Hematopoietic multipotent progenitor cell treated with erythropoietin and hydrocortisone succinate and interleukin-3 and kit ligand, for 17 days (in vitro differentiated cells): ENCODE measurements at regions not wholly inside any gene's neighbourhood (a gene's known extent, or its start where the extent isn't known, plus 50 kb on each side); places are given as distances from the start of the nearest gene placed in this dataset.
"Not testable (repeated sequence)": the region's sequence is repeated elsewhere in the genome, so short reads cannot be mapped to it uniquely, and the experiment has no call there.

Experiments
- DNase-seq: peaks from one replicate; pipeline ENCODE4 v3.0.0-alpha.2; 2015; ENCODE audit warnings: low spot score

- no peak for DNase-seq
These were observed 234.3 kb downstream of the VRK1 start for GRCh38 chr14:97031530-97031929.

DNA sequence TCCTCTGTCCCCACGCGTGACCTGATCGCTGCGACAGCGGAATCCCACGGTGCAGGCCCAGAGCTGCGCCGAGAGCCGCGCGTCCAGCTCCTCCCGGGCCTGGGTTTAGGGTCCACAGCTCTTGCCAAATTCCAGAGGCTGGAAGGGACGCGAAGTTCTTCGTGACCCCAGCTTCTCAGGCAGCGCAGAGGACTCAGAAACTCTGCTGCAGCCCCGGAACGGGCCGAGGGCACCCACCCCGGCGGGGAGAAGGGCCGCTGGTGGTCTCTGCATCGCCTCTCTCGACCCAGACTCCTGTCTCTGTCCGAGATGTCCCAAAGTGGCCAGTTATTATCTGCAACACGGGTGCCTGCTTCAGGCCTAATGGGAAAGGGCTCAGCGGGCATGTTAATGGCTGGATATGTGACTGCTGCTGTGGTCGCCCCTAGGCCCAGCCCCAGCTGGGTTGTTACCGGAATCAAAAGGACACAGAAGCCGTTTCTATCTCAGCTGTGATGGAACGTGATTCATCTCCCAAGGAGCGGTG lies 236.4 kb downstream of the VRK1 start:
- no peak for DNase-seq

GRCh38 chr14:97036086-97036852 lies 239.1 kb downstream of the VRK1 start:
- DNase-seq, result no peak

DNA sequence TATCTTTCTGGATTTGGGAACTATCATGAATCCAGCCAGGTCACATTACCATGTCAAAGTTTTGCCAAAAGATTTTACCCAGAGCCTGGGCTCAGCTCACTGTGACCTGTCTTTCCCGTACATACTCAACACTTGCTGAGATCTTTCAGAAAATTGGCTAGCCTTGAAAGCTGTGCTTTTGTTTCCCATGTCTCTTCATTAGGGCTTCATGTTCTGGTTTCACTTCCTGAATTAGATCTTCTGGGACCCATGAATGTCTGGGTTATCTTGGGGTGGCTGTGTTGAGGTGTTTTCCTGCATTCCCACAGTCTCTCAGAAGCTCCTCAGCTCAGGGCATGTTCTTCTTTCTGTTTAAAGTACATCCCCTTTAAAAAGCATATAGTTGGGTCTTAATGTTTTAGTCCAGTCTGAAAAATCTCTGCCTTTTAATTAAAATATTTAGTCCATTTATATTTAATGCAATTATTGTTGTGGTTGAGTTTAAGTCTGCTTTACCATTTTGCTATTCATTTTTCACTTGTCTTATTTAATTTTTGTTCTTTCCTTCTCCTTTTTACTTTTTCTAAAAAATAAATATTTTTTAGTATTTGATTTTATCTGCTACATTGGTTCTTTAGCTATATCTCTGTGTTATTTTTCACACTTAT lies 242.7 kb downstream of the VRK1 start:
- DNase-seq, result no peak

GRCh38 chr14:97046967-97047366 lies 249.8 kb downstream of the VRK1 start:
- no peak for DNase-seq

DNA sequence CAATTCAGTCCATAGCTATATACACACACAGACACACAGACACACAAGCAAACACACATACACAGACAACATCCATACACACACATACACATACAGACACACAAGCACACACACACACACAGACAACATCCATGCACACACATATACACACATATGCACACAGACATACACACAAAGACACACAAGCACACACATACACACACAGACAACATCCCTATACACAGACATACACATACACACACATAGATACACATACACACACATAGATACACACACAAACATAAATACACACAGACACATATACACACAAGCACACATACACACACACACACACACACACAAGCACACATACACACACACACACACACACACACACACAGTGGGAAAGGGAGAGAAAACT lies 254.8 kb downstream of the VRK1 start:
- no peak for DNase-seq

- no peak for DNase-seq
These were observed 256.8 kb downstream of the VRK1 start for GRCh38 chr14:97053941-97054340.

DNA sequence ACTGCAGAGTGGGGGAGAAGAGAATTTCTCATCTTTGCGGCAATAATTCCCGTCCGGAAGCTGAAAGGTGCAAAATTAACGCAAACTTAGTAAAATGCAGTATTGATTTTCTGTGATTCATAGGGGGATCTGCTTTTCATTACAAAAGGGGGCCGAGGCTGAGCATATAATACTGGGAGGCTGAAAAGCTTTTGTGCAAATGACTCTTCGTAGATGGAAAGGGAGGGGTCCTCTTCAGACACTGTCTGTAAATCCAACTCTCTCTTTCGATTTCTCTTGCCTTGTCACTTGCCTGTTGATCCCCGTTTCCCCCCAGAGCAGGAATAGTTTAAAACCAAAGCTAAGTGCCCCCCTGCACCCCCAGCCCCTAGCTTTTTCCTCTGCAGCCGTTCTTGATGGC lies 258.2 kb downstream of the VRK1 start:
- no peak for DNase-seq

DNA sequence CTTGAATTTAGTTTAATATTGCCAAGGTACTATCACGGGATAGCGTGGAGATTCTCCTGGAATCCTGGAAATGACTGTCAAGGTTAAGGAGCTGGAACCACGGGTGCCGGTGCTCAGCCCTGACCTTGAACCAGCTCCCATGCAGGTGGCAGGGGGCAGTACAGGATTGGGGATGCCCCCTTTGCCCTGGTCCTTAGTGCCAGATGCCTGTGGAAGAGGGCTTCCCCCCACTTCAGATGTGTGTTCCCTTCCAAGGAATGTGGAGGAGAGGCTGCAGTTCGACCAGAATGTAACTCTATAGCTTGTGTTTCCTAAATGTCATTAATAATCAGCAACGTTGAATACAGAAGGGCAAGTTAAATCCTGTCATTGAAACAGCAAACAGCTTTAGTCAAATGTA lies 258.9 kb downstream of the VRK1 start:
- DNase-seq, result no peak

DNA sequence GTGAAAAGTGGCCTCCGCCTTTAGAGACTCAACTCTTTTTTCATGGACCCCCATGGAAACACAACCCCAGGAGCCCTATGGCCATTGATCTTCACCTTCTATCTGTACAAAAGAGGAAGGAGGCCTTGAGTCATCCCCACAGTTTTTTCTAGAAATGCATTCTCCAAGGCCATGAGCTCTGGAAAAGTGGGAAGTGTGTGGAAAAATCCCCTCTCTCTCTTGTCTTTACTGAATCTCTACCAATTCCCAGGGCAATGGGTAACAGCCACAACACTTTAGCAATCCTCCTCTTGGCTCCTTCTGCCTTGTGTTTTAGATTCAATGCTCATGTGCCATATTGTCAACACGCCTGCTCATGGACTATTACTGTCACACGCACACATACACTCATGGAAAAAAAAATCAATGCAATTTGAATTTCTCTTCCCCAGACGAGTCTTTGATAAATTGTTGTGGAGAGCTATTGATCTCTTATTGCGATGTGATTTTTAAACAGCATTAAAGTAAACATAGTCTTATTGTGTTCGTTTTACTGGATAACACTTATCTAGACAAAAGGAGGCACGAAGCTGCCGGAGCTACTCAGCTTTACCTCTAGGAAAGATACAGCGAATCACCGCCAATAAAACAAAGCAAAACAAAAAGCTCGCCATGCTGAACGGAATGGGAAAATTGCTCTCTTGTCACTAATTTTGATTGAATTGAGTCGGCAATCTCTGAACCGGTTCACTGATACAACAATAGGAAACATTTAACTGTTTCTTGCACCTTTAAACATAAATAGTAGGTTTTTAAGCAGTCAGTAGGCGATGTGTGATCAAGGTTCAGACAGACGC lies 260.3 kb downstream of the VRK1 start:
- no peak for DNase-seq

- DNase-seq, result no peak
These were observed 260.9 kb downstream of the VRK1 start for GRCh38 chr14:97058074-97058467.

DNA sequence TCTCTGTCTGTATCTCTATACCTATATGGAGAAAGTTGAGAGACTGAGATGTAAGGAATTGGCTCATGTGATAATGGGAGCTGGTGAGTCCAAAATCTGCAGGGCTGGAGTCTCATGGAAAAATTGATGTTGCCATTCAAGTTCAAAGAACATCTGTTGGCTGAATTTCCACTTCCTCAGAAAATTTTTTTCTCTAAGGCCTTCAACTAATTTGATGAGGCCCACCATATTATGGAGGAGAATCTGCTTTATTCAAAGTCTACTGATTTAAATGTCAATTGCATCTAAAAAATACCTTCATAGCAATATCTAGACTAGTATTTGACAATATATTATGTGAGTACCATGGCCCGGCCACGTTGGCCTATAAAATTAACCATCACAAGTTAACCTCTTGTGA lies 261.4 kb downstream of the VRK1 start:
- DNase-seq, result no peak

DNA sequence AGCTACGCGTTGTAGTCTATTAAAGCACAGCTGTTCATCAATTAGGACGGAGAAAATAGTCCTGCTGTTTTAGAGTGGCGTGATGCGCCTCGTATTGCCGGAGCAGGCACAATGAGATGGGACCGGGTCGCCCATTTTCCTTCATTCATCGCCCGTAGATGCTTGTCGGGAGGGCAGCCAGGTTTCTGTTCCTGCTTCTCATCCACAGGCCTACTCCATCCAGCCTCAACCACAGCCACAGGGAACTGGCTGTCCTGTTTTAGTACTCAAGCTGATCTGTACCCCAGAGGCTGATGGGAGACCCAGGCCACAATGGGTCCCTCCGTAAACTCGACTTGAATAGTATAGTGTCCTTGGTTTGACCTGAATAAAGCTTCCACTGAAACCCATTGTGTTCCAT lies 264.0 kb downstream of the VRK1 start:
- no peak for DNase-seq

GRCh38 chr14:97061714-97062113 lies 264.5 kb downstream of the VRK1 start:
- DNase-seq, result no peak

- no peak for DNase-seq
These were observed 268.3 kb downstream of the VRK1 start for GRCh38 chr14:97065305-97066067.

GRCh38 chr14:97066068-97066899 lies 269.1 kb downstream of the VRK1 start:
- DNase-seq, result no peak

- DNase-seq, result not testable (repeated sequence)
These were observed 271.1 kb downstream of the VRK1 start for GRCh38 chr14:97068293-97068692.

- DNase-seq, result no peak
These were observed 273.1 kb downstream of the VRK1 start for GRCh38 chr14:97070259-97070658.

DNA sequence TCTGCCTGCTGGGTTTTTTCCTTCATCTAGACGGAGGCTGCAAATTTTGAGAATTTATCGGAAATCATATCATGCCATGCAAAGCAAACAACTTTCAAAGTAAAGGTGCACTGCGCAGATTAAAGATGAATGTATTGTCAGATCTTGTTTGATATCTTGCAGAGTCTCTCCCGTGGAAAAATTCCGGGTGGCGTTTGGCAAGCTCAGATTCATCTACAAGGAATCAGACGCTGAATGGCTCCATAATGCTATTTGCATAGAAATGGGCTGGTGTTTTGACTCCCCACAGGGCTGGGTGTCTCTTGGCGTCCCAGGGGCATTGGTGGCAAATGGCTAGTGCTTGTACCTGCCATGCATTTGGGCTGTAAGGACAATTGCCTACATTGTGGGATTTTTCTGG lies 274.0 kb downstream of the VRK1 start:
- no peak for DNase-seq

GRCh38 chr14:97073622-97074021 lies 276.4 kb downstream of the VRK1 start:
- DNase-seq, result no peak

DNA sequence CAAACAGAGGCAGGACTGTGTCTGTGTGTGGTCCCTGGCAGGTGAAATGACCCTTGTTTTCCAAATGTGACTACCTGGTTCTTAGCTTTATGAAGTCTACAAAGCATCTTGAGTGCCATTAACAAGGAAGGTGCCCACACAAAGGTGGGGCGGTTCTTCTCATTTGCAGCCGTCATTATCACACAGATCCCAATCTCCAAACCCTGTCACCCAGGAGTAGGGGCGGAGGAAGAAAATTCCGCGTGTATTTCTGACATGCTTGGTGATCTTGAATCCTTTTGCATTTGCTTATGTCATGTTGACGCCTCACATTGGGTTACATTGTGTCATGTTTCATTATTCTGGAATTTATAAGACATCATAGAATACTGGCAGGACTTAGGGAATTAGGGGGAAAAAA lies 277.3 kb downstream of the VRK1 start:
- no peak for DNase-seq
